ENCODE measurements at regions not wholly inside any gene's neighbourhood (a gene's known extent, or its start where the extent isn't known, plus 50 kb on each side); places are given as distances from the start of the nearest gene placed in this dataset.
"Not testable (repeated sequence)": the region's sequence is repeated elsewhere in the genome, so short reads cannot be mapped to it uniquely, and the experiment has no call there.

- DNase-seq, result no peak
These were observed 104.8 kb upstream of the LY86 start for GRCh38 chr6:6483733-6484132.

GRCh38 chr6:6484681-6485080 is 103.8 kb upstream of the LY86 start:
- no peak for DNase-seq

GRCh38 chr6:6486595-6486994 is 101.9 kb upstream of the LY86 start:
- DNase-seq, result no peak

GRCh38 chr6:6491761-6492160 is 96.8 kb upstream of the LY86 start:
- DNase-seq, result no peak

GRCh38 chr6:6492675-6493074 is 95.8 kb upstream of the LY86 start:
- no peak for DNase-seq

GRCh38 chr6:6494139-6494538 is 94.4 kb upstream of the LY86 start:
- DNase-seq, result not testable (repeated sequence)

GRCh38 chr6:6494677-6495076 is 93.8 kb upstream of the LY86 start:
- DNase-seq, result peak; percentile 12

GRCh38 chr6:6495851-6496250 is 92.7 kb upstream of the LY86 start:
- DNase-seq, result no peak

- no peak for DNase-seq
These were observed 91.0 kb upstream of the LY86 start for GRCh38 chr6:6497541-6497940.

GRCh38 chr6:6497976-6498375 is 90.5 kb upstream of the LY86 start:
- DNase-seq, result no peak

GRCh38 chr6:6503191-6503590 is 85.3 kb upstream of the LY86 start:
- no peak for DNase-seq

GRCh38 chr6:6505111-6505510 is 83.4 kb upstream of the LY86 start:
- DNase-seq, result no peak

GRCh38 chr6:6508643-6509042 is 79.9 kb upstream of the LY86 start:
- DNase-seq, result no peak

GRCh38 chr6:6509284-6509683 is 79.2 kb upstream of the LY86 start:
- no peak for DNase-seq

GRCh38 chr6:6512711-6513110 is 75.8 kb upstream of the LY86 start:
- DNase-seq, result no peak

- DNase-seq, result no peak
These were observed 72.6 kb upstream of the LY86 start for GRCh38 chr6:6515691-6516607.

- DNase-seq, result no peak
These were observed 71.7 kb upstream of the LY86 start for GRCh38 chr6:6516666-6517458.

- no peak for DNase-seq
These were observed 69.7 kb upstream of the LY86 start for GRCh38 chr6:6518631-6519427.

- DNase-seq, result no peak
These were observed 66.5 kb upstream of the LY86 start for GRCh38 chr6:6521961-6522482.

- DNase-seq, result no peak
These were observed 65.8 kb upstream of the LY86 start for GRCh38 chr6:6522709-6523108.

- DNase-seq, result no peak
These were observed 63.6 kb upstream of the LY86 start for GRCh38 chr6:6524951-6525350.

- DNase-seq, result no peak
These were observed 62.6 kb upstream of the LY86 start for GRCh38 chr6:6525933-6526332.

GRCh38 chr6:6529275-6529674 is 59.2 kb upstream of the LY86 start:
- DNase-seq, result no peak

Measured in SHP77 treated with DMSO at 0.1 percent for 48 hours (cell line).